GM12878 (cell line): ENCODE measurements at regions not wholly inside any gene's neighbourhood (a gene's known extent, or its start where the extent isn't known, plus 50 kb on each side); places are given as distances from the start of the nearest gene placed in this dataset.

Source experiments
- ATF2 ChIP-seq: IDR thresholded peaks from 2 replicates; pipeline ENCODE4 v1.6.1; 2012; ENCODE audit warnings: low read length, inconsistent platforms
- CTCF ChIP-seq, 3 experiments: IDR thresholded peaks in 2 of 3; conservative IDR thresholded peaks in 1 of 3; 2 replicates each; pipeline ENCODE4 v1.5.1; 2011; ENCODE audit warnings: low read depth in 3 of 3, low read length in 3 of 3, mild to moderate bottlenecking in 3 of 3, control low read depth in 2 of 3, moderate library complexity in 2 of 3, inconsistent platforms in 1 of 3, mixed read lengths in 1 of 3; ENCODE audit not compliant: control insufficient read depth in 2 of 3, insufficient read depth in 1 of 3; ENCODE audit errors: extremely low read depth in 1 of 3
- EZH2 ChIP-seq: IDR thresholded peaks from 2 replicates; pipeline ENCODE4 v1.6.1; 2012; ENCODE audit warnings: low read depth, mild to moderate bottlenecking, control low read depth, inconsistent platforms, low read length, borderline replicate concordance; ENCODE audit not compliant: control insufficient read depth
- JUNB ChIP-seq: IDR thresholded peaks from 2 replicates; pipeline ENCODE4 v1.6.1; 2016; ENCODE audit warnings: antibody characterized with exemption, mild to moderate bottlenecking
- MAX ChIP-seq: IDR thresholded peaks from 2 replicates; pipeline ENCODE4 v1.6.1; 2012; ENCODE audit warnings: low read depth, low read length, improper control_type of control experiment
- MYC ChIP-seq: IDR thresholded peaks from 2 replicates; pipeline ENCODE4 v1.6.1; 2011; ENCODE audit warnings: mild to moderate bottlenecking, low read length, moderate library complexity, inconsistent platforms; ENCODE audit not compliant: insufficient read depth, insufficient replicate concordance, insufficient read length, severe bottlenecking
- POLR2A ChIP-seq: IDR thresholded peaks from 2 replicates; pipeline ENCODE4 v1.6.1; 2011; ENCODE audit warnings: low read depth, mild to moderate bottlenecking, low read length
- TAF1 ChIP-seq: IDR thresholded peaks from 2 replicates; pipeline ENCODE4 v1.6.1; 2011; ENCODE audit warnings: mild to moderate bottlenecking, low read depth, low read length, borderline replicate concordance
- TCF12 ChIP-seq: IDR thresholded peaks from 2 replicates; pipeline ENCODE4 v1.6.1; 2011; ENCODE audit warnings: low read depth, mild to moderate bottlenecking, low read length
- ZSCAN29 ChIP-seq: fragments of 450-650 bp; IDR thresholded peaks from 2 replicates; pipeline ENCODE4 v1.6.1; 2017; ENCODE audit warnings: mild to moderate bottlenecking, moderate library complexity
- ZZZ3 ChIP-seq: IDR thresholded peaks from 2 replicates; pipeline ENCODE4 v1.6.1; 2011; ENCODE audit warnings: low read depth; ENCODE audit not compliant: control insufficient read depth, insufficient read length
- TF ChIP-seq, protein P1 (sequence below): fragments of 450-650 bp; IDR thresholded peaks from 2 replicates; pipeline ENCODE4 v1.6.1; 2016; ENCODE audit warnings: mild to moderate bottlenecking

DNA sequence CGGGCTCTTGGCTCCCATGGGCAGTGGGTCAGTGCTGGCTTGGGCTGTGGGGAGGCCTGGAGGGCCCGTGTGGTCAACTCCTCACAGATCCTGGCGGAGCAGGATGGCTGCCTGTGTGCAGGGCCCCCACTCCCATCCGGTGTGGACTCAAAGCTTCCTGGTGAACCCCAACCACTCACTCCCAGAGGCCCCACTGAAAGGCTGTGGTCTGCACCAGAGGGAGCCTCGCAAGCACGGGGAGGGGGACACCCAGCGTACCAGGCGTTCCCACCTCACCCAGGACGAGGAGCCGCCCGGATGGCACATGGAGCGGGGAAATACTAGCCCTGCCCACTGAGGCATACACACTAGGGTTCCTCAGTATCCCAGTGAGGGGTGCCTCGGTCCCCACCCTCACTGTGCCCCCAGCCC is 75.4 kb upstream of the ACTRT2 start:
- TF ChIP-seq ATF2 (no peak), TCF12 (no peak), POLR2A (no peak), ZSCAN29 (no peak), MYC (no peak), JUNB (no peak), CTCF (IDR thresholded peaks at IDR 0.05 in 2 of 3, conservative IDR thresholded peaks at IDR 0.05 in 1 of 3; ENCODE audit: control insufficient read depth in 2 of 3, extremely low read depth in 1 of 3, insufficient read depth in 1 of 3, low read depth in 3 of 3, low read length in 3 of 3) (no peak), TAF1 (no peak), MAX (no peak), ZZZ3 (no peak), EZH2 (no peak)
- TF ChIP-seq, protein P1, sequence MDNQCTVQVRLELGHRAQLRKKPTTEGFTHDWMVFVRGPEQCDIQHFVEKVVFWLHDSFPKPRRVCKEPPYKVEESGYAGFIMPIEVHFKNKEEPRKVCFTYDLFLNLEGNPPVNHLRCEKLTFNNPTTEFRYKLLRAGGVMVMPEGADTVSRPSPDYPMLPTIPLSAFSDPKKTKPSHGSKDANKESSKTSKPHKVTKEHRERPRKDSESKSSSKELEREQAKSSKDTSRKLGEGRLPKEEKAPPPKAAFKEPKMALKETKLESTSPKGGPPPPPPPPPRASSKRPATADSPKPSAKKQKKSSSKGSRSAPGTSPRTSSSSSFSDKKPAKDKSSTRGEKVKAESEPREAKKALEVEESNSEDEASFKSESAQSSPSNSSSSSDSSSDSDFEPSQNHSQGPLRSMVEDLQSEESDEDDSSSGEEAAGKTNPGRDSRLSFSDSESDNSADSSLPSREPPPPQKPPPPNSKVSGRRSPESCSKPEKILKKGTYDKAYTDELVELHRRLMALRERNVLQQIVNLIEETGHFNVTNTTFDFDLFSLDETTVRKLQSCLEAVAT, result no peak
